Neural progenitor cell (in vitro differentiated cells): ENCODE measurements at regions not wholly inside any gene's neighbourhood (a gene's known extent, or its start where the extent isn't known, plus 50 kb on each side); places are given as distances from the start of the nearest gene placed in this dataset.

Experiments used
- DNase-seq: peaks from one replicate; pipeline ENCODE4 v3.0.0-alpha.2; 2016; ENCODE audit warnings: low spot score
- H2AFZ ChIP-seq: fragments of 200-600 bp; sonication (generic); replicated peaks from 2 replicates; pipeline ENCODE4 v1.6.1; 2016; ENCODE audit warnings: antibody characterized with exemption
- H3F3A ChIP-seq: fragments of 200-600 bp; sonication (generic); 2 replicates; pipeline ENCODE4 v1.6.1; 2016; ENCODE audit warnings: antibody characterized with exemption, low read depth
- H3K27ac ChIP-seq: fragments of 200-600 bp; sonication (generic); 2 replicates; pipeline ENCODE4 v1.5.1; 2016; ENCODE audit warnings: mild to moderate bottlenecking
- H3K27me3 ChIP-seq: fragments of 200-600 bp; sonication (generic); 2 replicates; pipeline ENCODE4 v1.6.1; 2016; ENCODE audit warnings: mild to moderate bottlenecking, moderate library complexity
- H3K36me3 ChIP-seq: fragments of 200-600 bp; sonication (generic); 2 replicates; pipeline ENCODE4 v1.5.1; 2016
- H3K4me1 ChIP-seq: fragments of 200-600 bp; sonication (generic); 2 replicates; pipeline ENCODE4 v1.6.1; 2016; ENCODE audit warnings: mixed run types
- H3K4me2 ChIP-seq: fragments of 200-600 bp; sonication (generic); 2 replicates; pipeline ENCODE4 v1.6.1; 2016
- H3K4me3 ChIP-seq: fragments of 200-600 bp; sonication (generic); 2 replicates; pipeline ENCODE4 v1.5.1; 2016
- H3K79me2 ChIP-seq: fragments of 200-600 bp; sonication (generic); 2 replicates; pipeline ENCODE4 v1.6.1; 2016; ENCODE audit warnings: low read depth
- H3K9ac ChIP-seq: fragments of 200-600 bp; sonication (generic); 2 replicates; pipeline ENCODE4 v1.6.1; 2016
- H3K9me3 ChIP-seq: fragments of 200-600 bp; sonication (generic); 2 replicates; pipeline ENCODE4 v1.5.1; 2016; ENCODE audit warnings: low read depth
- H4K20me1 ChIP-seq: fragments of 200-600 bp; sonication (generic); 2 replicates; pipeline ENCODE4 v1.6.1; 2016; ENCODE audit warnings: low read depth
- H3K27ac Mint-ChIP-seq: 3 replicates; pipeline ENCODE4 v1.8.0; 2021; ENCODE audit warnings: mixed read lengths
- H3K27me3 Mint-ChIP-seq: 2 replicates; pipeline ENCODE4 v1.8.0; 2022; ENCODE audit warnings: low read depth, mild to moderate bottlenecking, inconsistent platforms, moderate library complexity, mixed read lengths; ENCODE audit not compliant: insufficient read depth
- H3K36me3 Mint-ChIP-seq: 3 replicates; pipeline ENCODE4 v1.8.0; 2021; ENCODE audit warnings: mixed read lengths
- H3K4me1 Mint-ChIP-seq: 3 replicates; pipeline ENCODE4 v1.8.0; 2021; ENCODE audit warnings: mixed read lengths
- H3K4me3 Mint-ChIP-seq: 3 replicates; pipeline ENCODE4 v1.8.0; 2021; ENCODE audit warnings: mild to moderate bottlenecking, moderate library complexity, mixed read lengths
- H3K9me3 Mint-ChIP-seq: 3 replicates; pipeline ENCODE4 v1.8.0; 2020; ENCODE audit warnings: mixed read lengths
- EZH2 ChIP-seq: fragments of 200-600 bp; sonication (generic); IDR thresholded peaks from 2 replicates; pipeline ENCODE4 v1.6.1; 2017; ENCODE audit warnings: antibody characterized with exemption, mild to moderate bottlenecking, moderate library complexity
- EZH2phosphoT487 ChIP-seq: fragments of 200-600 bp; sonication (generic); IDR thresholded peaks from 2 replicates; pipeline ENCODE4 v1.6.1; 2017; ENCODE audit warnings: antibody characterized with exemption
- TF ChIP-seq, protein P1 (sequence below): fragments of 200-600 bp; sonication (generic); IDR thresholded peaks from 2 replicates; pipeline ENCODE4 v1.5.1; 2017; ENCODE audit warnings: antibody characterized with exemption, mild to moderate bottlenecking

DNA sequence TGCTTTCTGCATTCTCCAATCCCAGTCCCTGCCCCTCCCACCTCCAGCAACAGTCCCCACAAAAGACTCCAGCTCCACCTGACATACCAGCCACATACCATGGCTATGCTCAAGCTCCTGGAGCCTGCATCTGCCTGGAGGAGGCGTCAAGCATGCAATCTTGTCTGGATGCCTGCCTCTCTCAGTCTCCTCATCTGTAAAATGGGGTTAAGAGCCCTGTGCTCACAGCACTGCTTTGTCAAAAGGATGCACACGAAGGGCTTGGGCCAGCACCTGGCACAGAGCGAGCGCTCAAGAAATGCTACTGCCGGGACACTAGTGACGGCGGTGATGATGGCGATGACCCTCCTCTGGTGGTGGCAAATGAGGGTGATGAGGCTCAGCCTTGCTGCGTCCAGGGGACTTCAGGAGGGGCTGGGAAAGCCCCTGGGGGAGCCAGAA, 202.9 kb upstream of the IER5L start:
- Mint-ChIP-seq H3K36me3 (no peaks in the 10 kb centered on the region), H3K9me3 (no peaks in the 10 kb centered on the region), H3K4me3 (no peak overlapping the region), H3K27ac (no peak overlapping the region), H3K27me3 (peaks cover 9% of the 10 kb centered on the region), H3K4me1 (peaks cover 33% of the 10 kb centered on the region)
- Histone ChIP-seq H2AFZ (no peak overlapping the region), H3K27ac (no peak overlapping the region), H3F3A (peaks cover 13% of the 10 kb centered on the region), H3K36me3 (no peaks in the 10 kb centered on the region), H3K9ac (no peak overlapping the region), H3K4me3 (no peak overlapping the region), H3K4me2 (no peak overlapping the region), H4K20me1 (no peaks in the 10 kb centered on the region), H3K9me3 (no peaks in the 10 kb centered on the region), H3K79me2 (no peaks in the 10 kb centered on the region), H3K4me1 (peaks cover 14% of the 10 kb centered on the region), H3K27me3 (peaks cover 25% of the 10 kb centered on the region)
- TF ChIP-seq EZH2 (no peak), EZH2phosphoT487 (no peak)
- TF ChIP-seq, protein P1, sequence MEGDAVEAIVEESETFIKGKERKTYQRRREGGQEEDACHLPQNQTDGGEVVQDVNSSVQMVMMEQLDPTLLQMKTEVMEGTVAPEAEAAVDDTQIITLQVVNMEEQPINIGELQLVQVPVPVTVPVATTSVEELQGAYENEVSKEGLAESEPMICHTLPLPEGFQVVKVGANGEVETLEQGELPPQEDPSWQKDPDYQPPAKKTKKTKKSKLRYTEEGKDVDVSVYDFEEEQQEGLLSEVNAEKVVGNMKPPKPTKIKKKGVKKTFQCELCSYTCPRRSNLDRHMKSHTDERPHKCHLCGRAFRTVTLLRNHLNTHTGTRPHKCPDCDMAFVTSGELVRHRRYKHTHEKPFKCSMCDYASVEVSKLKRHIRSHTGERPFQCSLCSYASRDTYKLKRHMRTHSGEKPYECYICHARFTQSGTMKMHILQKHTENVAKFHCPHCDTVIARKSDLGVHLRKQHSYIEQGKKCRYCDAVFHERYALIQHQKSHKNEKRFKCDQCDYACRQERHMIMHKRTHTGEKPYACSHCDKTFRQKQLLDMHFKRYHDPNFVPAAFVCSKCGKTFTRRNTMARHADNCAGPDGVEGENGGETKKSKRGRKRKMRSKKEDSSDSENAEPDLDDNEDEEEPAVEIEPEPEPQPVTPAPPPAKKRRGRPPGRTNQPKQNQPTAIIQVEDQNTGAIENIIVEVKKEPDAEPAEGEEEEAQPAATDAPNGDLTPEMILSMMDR = no peak
- no peak for DNase-seq

DNA sequence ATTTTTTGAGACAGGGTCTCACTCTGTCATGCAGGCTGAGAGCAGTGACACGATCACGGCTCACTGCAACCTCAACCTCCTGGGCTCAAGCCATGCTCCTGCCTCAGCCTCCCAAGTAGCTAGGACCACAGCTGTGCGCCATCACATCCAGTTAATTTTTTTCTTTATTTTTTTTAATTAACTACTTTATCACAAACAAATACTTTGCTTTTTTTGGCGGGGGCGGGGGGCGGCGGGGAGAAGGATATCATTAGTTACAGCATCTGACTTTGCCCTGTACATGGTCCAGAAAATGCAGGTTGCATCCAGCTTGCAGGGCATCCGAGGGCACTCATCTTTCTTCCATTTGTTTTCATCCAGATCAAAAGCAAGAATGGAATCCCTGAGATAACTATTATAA, 201.8 kb upstream of the IER5L start:
- no peak overlapping the region for H3K4me3 ChIP-seq
- no peaks in the 10 kb centered on the region for H3K79me2 ChIP-seq
- H3K9ac ChIP-seq = no peak overlapping the region
- peaks cover 25% of the 10 kb centered on the region for H3K27me3 ChIP-seq
- H3K4me2 ChIP-seq = no peak overlapping the region
- H3F3A ChIP-seq = peaks cover 21% of the 10 kb centered on the region
- no peak overlapping the region for H3K4me3 Mint-ChIP-seq
- no peaks in the 10 kb centered on the region for H3K36me3 ChIP-seq
- H3K9me3 Mint-ChIP-seq = peaks cover 2% of the 10 kb centered on the region
- no peak for DNase-seq
- H3K4me1 Mint-ChIP-seq = peaks cover 38% of the 10 kb centered on the region
- TF ChIP-seq EZH2 (no peak), EZH2phosphoT487 (no peak)
- TF ChIP-seq, protein P1 = no peak
- H3K36me3 Mint-ChIP-seq = no peaks in the 10 kb centered on the region
- H3K27me3 Mint-ChIP-seq = peaks cover 9% of the 10 kb centered on the region
- no peaks in the 10 kb centered on the region for H4K20me1 ChIP-seq
- H3K9me3 ChIP-seq = no peaks in the 10 kb centered on the region
- H3K27ac Mint-ChIP-seq = peak overlapping the region; percentile 93
- H3K4me1 ChIP-seq = peaks cover 14% of the 10 kb centered on the region
- no peak overlapping the region for H3K27ac ChIP-seq
- no peak overlapping the region for H2AFZ ChIP-seq

DNA sequence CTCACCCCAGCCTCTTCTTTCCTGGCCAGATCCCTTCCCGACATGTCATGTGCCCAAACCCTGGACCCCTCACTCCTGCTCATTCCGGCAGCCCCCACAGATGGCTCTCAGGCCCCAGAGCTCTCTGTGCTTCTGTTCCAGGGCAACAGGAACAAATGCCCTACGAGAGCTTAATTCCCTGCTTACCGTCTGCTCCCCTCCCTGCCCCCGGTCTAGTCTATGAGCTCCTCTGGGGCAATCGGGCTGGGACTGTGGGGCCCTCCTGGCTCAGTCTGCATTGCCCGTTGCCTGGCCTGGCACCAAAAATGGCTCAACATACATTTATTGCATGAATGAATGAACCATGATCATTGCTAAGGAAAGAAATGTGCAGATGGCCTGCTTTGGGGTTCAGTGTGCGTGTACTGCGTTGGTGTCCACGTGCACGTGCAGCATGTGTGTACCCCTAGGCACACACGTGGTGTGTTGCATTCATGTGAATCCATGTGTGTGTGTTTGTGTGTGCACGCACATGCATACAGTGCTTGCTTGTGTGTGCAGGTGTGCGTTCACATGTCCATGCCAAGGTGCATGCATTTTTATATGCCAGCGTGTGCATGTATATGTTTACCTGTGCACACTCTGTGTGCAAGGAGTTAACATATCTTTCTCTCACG, 201.2 kb upstream of the IER5L start:
- no peaks in the 10 kb centered on the region for H4K20me1 ChIP-seq
- H3F3A ChIP-seq = peaks cover 21% of the 10 kb centered on the region
- H2AFZ ChIP-seq = no peak overlapping the region
- H3K27me3 ChIP-seq = peaks cover 21% of the 10 kb centered on the region
- no peaks in the 10 kb centered on the region for H3K9me3 ChIP-seq
- no peaks in the 10 kb centered on the region for H3K36me3 ChIP-seq
- no peak overlapping the region for H3K27ac ChIP-seq
- Mint-ChIP-seq H3K27ac (peak overlapping the region; percentile 73), H3K9me3 (peaks cover 4% of the 10 kb centered on the region), H3K27me3 (peaks cover 9% of the 10 kb centered on the region), H3K36me3 (no peaks in the 10 kb centered on the region), H3K4me1 (peaks cover 36% of the 10 kb centered on the region), H3K4me3 (no peak overlapping the region)
- no peak overlapping the region for H3K9ac ChIP-seq
- H3K4me1 ChIP-seq = peaks cover 14% of the 10 kb centered on the region
- TF ChIP-seq, protein P1 = no peak
- no peak for TF ChIP-seq EZH2phosphoT487
- TF ChIP-seq EZH2 = no peak
- DNase-seq = no peak
- no peak overlapping the region for H3K4me2 ChIP-seq
- H3K79me2 ChIP-seq = no peaks in the 10 kb centered on the region
- H3K4me3 ChIP-seq = no peak overlapping the region
